ENCODE measurements at regions not wholly inside any gene's neighbourhood (a gene's known extent, or its start where the extent isn't known, plus 50 kb on each side); places are given as distances from the start of the nearest gene placed in this dataset.
"Not testable (repeated sequence)": the region's sequence is repeated elsewhere in the genome, so short reads cannot be mapped to it uniquely, and the experiment has no call there.

DNA sequence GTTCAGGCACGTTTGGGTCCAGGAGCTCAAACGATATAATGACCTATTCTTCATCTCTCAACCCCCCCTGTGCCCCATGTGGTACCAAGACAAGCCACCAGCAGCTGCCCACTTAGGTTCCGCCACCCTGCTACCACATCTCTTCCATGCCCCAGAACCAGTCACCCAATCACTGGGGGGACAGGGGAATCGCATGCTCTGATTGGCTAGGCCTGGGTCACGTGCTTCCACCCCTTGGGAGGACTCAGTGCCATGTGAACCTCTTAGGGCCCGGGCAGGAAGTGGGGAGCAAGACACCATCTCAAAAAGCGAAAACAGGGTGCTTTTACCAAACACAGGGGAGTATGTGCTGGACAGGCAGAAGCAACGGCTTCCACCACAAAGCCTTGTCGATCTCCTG is 91.3 kb downstream of the KATNIP start:
- H3K18ac ChIP-seq (ENCODE audit: low read length) = no peak overlapping the region
- DNase-seq = no peak
- no peaks in the 10 kb centered on the region for H3K4me1 ChIP-seq (ENCODE audit: control insufficient read depth, low read depth, low read length)
- H3K36me3 ChIP-seq (ENCODE audit: control insufficient read depth, insufficient read depth, low read length) = no peaks in the 10 kb centered on the region
- H3K4me3 ChIP-seq (ENCODE audit: low read length) = no peak overlapping the region
- H3K4ac ChIP-seq (ENCODE audit: low read depth, low read length) = no peak overlapping the region
- H4K5ac ChIP-seq (ENCODE audit: low read length) = no peak overlapping the region
- no peak overlapping the region for H2AK5ac ChIP-seq (ENCODE audit: low read length)
- no peak overlapping the region for H3K27ac ChIP-seq (ENCODE audit: low read depth, low read length)
- no peak overlapping the region for H4K8ac ChIP-seq (ENCODE audit: low read depth, low read length)
- no peak overlapping the region for H3K23ac ChIP-seq (ENCODE audit: low read length)
- H3K56ac ChIP-seq (ENCODE audit: low read length) = no peak overlapping the region
- no peak overlapping the region for H2BK5ac ChIP-seq (ENCODE audit: low read length)
- no peaks in the 10 kb centered on the region for H3K79me1 ChIP-seq (ENCODE audit: low read length)
- no peak overlapping the region for H3K4me2 ChIP-seq (ENCODE audit: low read length)
- H3K9ac ChIP-seq (ENCODE audit: low read length) = no peak overlapping the region
- H2BK15ac ChIP-seq (replicated peaks; ENCODE audit: low read depth) = no peak overlapping the region
- no CpG with 5 or more reads among the region's 9 CpGs for WGBS (ENCODE audit: extremely low coverage, insufficient coverage, low lambda C conversion rate)
- no peaks in the 10 kb centered on the region for H3K79me2 ChIP-seq (ENCODE audit: control insufficient read depth, insufficient read depth, low read length)
- no peaks in the 10 kb centered on the region for H3K27me3 ChIP-seq (ENCODE audit: insufficient read depth, low read length, poor library complexity)
- H2BK120ac ChIP-seq (ENCODE audit: low read depth, low read length) = no peak overlapping the region

DNA sequence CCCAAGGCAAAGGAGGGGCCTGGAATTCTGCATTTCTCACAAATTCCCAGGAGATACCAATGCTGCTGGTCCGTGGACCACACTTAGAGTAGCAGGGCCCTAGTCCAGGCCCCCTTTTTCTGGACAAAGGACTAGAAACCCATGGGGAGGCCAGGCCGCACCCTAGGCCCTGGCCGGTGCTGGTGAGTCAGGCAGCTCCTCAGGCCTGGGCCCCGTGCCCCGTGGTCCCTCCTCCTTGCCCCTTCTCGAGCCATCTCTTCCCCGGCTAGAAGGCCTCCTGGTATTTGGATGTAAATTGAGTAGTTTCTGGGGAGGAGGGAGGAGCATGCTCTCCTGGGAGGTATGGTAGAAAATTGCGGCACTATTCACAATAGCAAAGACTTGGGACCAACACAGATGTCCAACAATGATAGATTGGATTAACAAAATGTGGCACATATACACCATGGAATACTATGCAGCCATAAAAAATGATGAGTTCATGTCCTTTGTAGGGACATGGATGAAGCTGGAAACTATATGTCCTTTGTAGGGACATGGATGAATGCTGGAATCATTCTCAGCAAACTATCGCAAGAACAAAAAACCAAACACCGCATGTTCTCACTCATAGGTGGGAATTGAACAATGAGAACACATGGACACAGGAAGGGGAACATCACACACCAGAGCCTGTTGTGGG is 91.9 kb downstream of the KATNIP start:
- H3K36me3 ChIP-seq (ENCODE audit: control insufficient read depth, insufficient read depth, low read length); H3K27ac ChIP-seq (ENCODE audit: low read depth, low read length); H4K8ac ChIP-seq (ENCODE audit: low read depth, low read length); H3K79me2 ChIP-seq (ENCODE audit: control insufficient read depth, insufficient read depth, low read length); H3K56ac ChIP-seq (ENCODE audit: low read length); H2BK120ac ChIP-seq (ENCODE audit: low read depth, low read length); H3K9ac ChIP-seq (ENCODE audit: low read length); H3K23ac ChIP-seq (ENCODE audit: low read length); H2AK5ac ChIP-seq (ENCODE audit: low read length); DNase-seq; H3K27me3 ChIP-seq (ENCODE audit: insufficient read depth, low read length, poor library complexity); H4K5ac ChIP-seq (ENCODE audit: low read length); H3K4me3 ChIP-seq (ENCODE audit: low read length); H3K18ac ChIP-seq (ENCODE audit: low read length); H2BK15ac ChIP-seq (replicated peaks; ENCODE audit: low read depth); H3K79me1 ChIP-seq (ENCODE audit: low read length); H3K4me2 ChIP-seq (ENCODE audit: low read length); H2BK5ac ChIP-seq (ENCODE audit: low read length); H3K4me1 ChIP-seq (ENCODE audit: control insufficient read depth, low read depth, low read length); H3K4ac ChIP-seq (ENCODE audit: low read depth, low read length): not testable (repeated sequence)
- WGBS (ENCODE audit: extremely low coverage, insufficient coverage, low lambda C conversion rate) = no CpG with 5 or more reads among the region's 10 CpGs

GRCh38 chr16:27642756-27643155 is 92.8 kb downstream of the KATNIP start:
- H3K36me3 ChIP-seq (ENCODE audit: control insufficient read depth, insufficient read depth, low read length) = no peaks in the 10 kb centered on the region
- no peak overlapping the region for H3K4me2 ChIP-seq (ENCODE audit: low read length)
- H2BK15ac ChIP-seq (replicated peaks; ENCODE audit: low read depth) = no peak overlapping the region
- no peak overlapping the region for H3K4ac ChIP-seq (ENCODE audit: low read depth, low read length)
- H2AK5ac ChIP-seq (ENCODE audit: low read length) = no peak overlapping the region
- H2BK120ac ChIP-seq (ENCODE audit: low read depth, low read length) = no peak overlapping the region
- no peak overlapping the region for H3K56ac ChIP-seq (ENCODE audit: low read length)
- no peaks in the 10 kb centered on the region for H3K4me1 ChIP-seq (ENCODE audit: control insufficient read depth, low read depth, low read length)
- no peak overlapping the region for H4K8ac ChIP-seq (ENCODE audit: low read depth, low read length)
- no peak overlapping the region for H3K27ac ChIP-seq (ENCODE audit: low read depth, low read length)
- peak; percentile 62 for DNase-seq
- H3K27me3 ChIP-seq (ENCODE audit: insufficient read depth, low read length, poor library complexity) = no peaks in the 10 kb centered on the region
- H2BK5ac ChIP-seq (ENCODE audit: low read length) = no peak overlapping the region
- no peak overlapping the region for H3K9ac ChIP-seq (ENCODE audit: low read length)
- no peak overlapping the region for H4K5ac ChIP-seq (ENCODE audit: low read length)
- no CpG with 5 or more reads among the region's 4 CpGs for WGBS (ENCODE audit: extremely low coverage, insufficient coverage, low lambda C conversion rate)
- H3K4me3 ChIP-seq (ENCODE audit: low read length) = no peak overlapping the region
- H3K79me1 ChIP-seq (ENCODE audit: low read length) = no peaks in the 10 kb centered on the region
- H3K23ac ChIP-seq (ENCODE audit: low read length) = no peak overlapping the region
- H3K18ac ChIP-seq (ENCODE audit: low read length) = no peak overlapping the region
- H3K79me2 ChIP-seq (ENCODE audit: control insufficient read depth, insufficient read depth, low read length) = no peaks in the 10 kb centered on the region

GRCh38 chr16:27644165-27644564 is 94.2 kb downstream of the KATNIP start:
- Histone ChIP-seq H2AK5ac (ENCODE audit: low read length) (no peak overlapping the region), H3K18ac (ENCODE audit: low read length) (no peak overlapping the region), H3K4me1 (ENCODE audit: control insufficient read depth, low read depth, low read length) (no peaks in the 10 kb centered on the region), H4K5ac (ENCODE audit: low read length) (no peak overlapping the region), H3K79me1 (ENCODE audit: low read length) (no peaks in the 10 kb centered on the region), H2BK15ac (replicated peaks; ENCODE audit: low read depth) (no peak overlapping the region), H3K4me2 (ENCODE audit: low read length) (no peak overlapping the region), H3K56ac (ENCODE audit: low read length) (no peak overlapping the region), H3K79me2 (ENCODE audit: control insufficient read depth, insufficient read depth, low read length) (no peaks in the 10 kb centered on the region), H3K4ac (ENCODE audit: low read depth, low read length) (no peak overlapping the region), H2BK5ac (ENCODE audit: low read length) (no peak overlapping the region), H4K8ac (ENCODE audit: low read depth, low read length) (no peak overlapping the region), H3K27me3 (ENCODE audit: insufficient read depth, low read length, poor library complexity) (no peaks in the 10 kb centered on the region), H3K4me3 (ENCODE audit: low read length) (no peak overlapping the region), H2BK120ac (ENCODE audit: low read depth, low read length) (no peak overlapping the region), H3K9ac (ENCODE audit: low read length) (no peak overlapping the region), H3K23ac (ENCODE audit: low read length) (no peak overlapping the region), H3K27ac (ENCODE audit: low read depth, low read length) (no peak overlapping the region), H3K36me3 (ENCODE audit: control insufficient read depth, insufficient read depth, low read length) (no peaks in the 10 kb centered on the region)
- no peak for DNase-seq
- no CpG with 5 or more reads among the region's 8 CpGs for WGBS (ENCODE audit: extremely low coverage, insufficient coverage, low lambda C conversion rate)

GRCh38 chr16:27645396-27645795 is 95.5 kb downstream of the KATNIP start:
- no peak overlapping the region for H4K8ac ChIP-seq (ENCODE audit: low read depth, low read length)
- H3K4me3 ChIP-seq (ENCODE audit: low read length) = no peak overlapping the region
- no peak overlapping the region for H3K23ac ChIP-seq (ENCODE audit: low read length)
- H2AK5ac ChIP-seq (ENCODE audit: low read length) = no peak overlapping the region
- no peak overlapping the region for H3K4ac ChIP-seq (ENCODE audit: low read depth, low read length)
- H3K9ac ChIP-seq (ENCODE audit: low read length) = no peak overlapping the region
- no peak overlapping the region for H2BK120ac ChIP-seq (ENCODE audit: low read depth, low read length)
- DNase-seq = no peak
- H3K4me1 ChIP-seq (ENCODE audit: control insufficient read depth, low read depth, low read length) = no peaks in the 10 kb centered on the region
- no peak overlapping the region for H3K4me2 ChIP-seq (ENCODE audit: low read length)
- H3K36me3 ChIP-seq (ENCODE audit: control insufficient read depth, insufficient read depth, low read length) = no peaks in the 10 kb centered on the region
- no peaks in the 10 kb centered on the region for H3K79me1 ChIP-seq (ENCODE audit: low read length)
- WGBS (ENCODE audit: extremely low coverage, insufficient coverage, low lambda C conversion rate) = no CpG with 5 or more reads among the region's 5 CpGs
- no peak overlapping the region for H3K56ac ChIP-seq (ENCODE audit: low read length)
- no peak overlapping the region for H2BK5ac ChIP-seq (ENCODE audit: low read length)
- no peak overlapping the region for H4K5ac ChIP-seq (ENCODE audit: low read length)
- H3K27ac ChIP-seq (ENCODE audit: low read depth, low read length) = no peak overlapping the region
- H3K27me3 ChIP-seq (ENCODE audit: insufficient read depth, low read length, poor library complexity) = no peaks in the 10 kb centered on the region
- H3K79me2 ChIP-seq (ENCODE audit: control insufficient read depth, insufficient read depth, low read length) = no peaks in the 10 kb centered on the region
- H3K18ac ChIP-seq (ENCODE audit: low read length) = no peak overlapping the region
- H2BK15ac ChIP-seq (replicated peaks; ENCODE audit: low read depth) = no peak overlapping the region

- Histone ChIP-seq H3K79me2 (ENCODE audit: control insufficient read depth, insufficient read depth, low read length) (no peaks in the 10 kb centered on the region), H2BK15ac (replicated peaks; ENCODE audit: low read depth) (no peak overlapping the region), H2AK5ac (ENCODE audit: low read length) (no peak overlapping the region), H2BK120ac (ENCODE audit: low read depth, low read length) (no peak overlapping the region), H3K18ac (ENCODE audit: low read length) (no peak overlapping the region), H3K9ac (ENCODE audit: low read length) (no peak overlapping the region), H3K4me2 (ENCODE audit: low read length) (no peak overlapping the region), H4K8ac (ENCODE audit: low read depth, low read length) (no peak overlapping the region), H3K27me3 (ENCODE audit: insufficient read depth, low read length, poor library complexity) (no peaks in the 10 kb centered on the region), H3K4me1 (ENCODE audit: control insufficient read depth, low read depth, low read length) (no peaks in the 10 kb centered on the region), H3K23ac (ENCODE audit: low read length) (no peak overlapping the region), H4K5ac (ENCODE audit: low read length) (no peak overlapping the region), H3K27ac (ENCODE audit: low read depth, low read length) (no peak overlapping the region), H3K79me1 (ENCODE audit: low read length) (no peaks in the 10 kb centered on the region), H3K36me3 (ENCODE audit: control insufficient read depth, insufficient read depth, low read length) (no peaks in the 10 kb centered on the region), H3K56ac (ENCODE audit: low read length) (no peak overlapping the region), H3K4ac (ENCODE audit: low read depth, low read length) (no peak overlapping the region), H2BK5ac (ENCODE audit: low read length) (no peak overlapping the region), H3K4me3 (ENCODE audit: low read length) (no peak overlapping the region)
- no CpG with 5 or more reads among the region's 5 CpGs for WGBS (ENCODE audit: extremely low coverage, insufficient coverage, low lambda C conversion rate)
- DNase-seq = no peak
These were observed 96.9 kb downstream of the KATNIP start for GRCh38 chr16:27646806-27647205.
